OCI-LY3 (cell line): ENCODE measurements at regions not wholly inside any gene's neighbourhood (a gene's known extent, or its start where the extent isn't known, plus 50 kb on each side); places are given as distances from the start of the nearest gene placed in this dataset.

Experiments used
- H2AFZ ChIP-seq: fragments of 200-600, 300-600 bp; shearing (Covaris generic); 2 replicates; pipeline ENCODE4 v1.6.0; 2014; ENCODE audit warnings: antibody characterized with exemption, low read depth, low read length
- H3K27ac ChIP-seq: fragments of 200-600, 300-600 bp; sonication (generic); 2 replicates; pipeline ENCODE4 v1.5.1; 2014; ENCODE audit warnings: mild to moderate bottlenecking, low read length, moderate library complexity, mixed read lengths
- H3K27me3 ChIP-seq: fragments of 200-600, 300-600 bp; sonication (generic); 2 replicates; pipeline ENCODE4 v1.6.1; 2014; ENCODE audit warnings: low read depth, low read length, mixed read lengths
- H3K36me3 ChIP-seq: fragments of 200-600, 300-600 bp; sonication (generic); replicated peaks from 2 replicates; pipeline ENCODE3; 2014; ENCODE audit warnings: low read depth, low read length, mixed read lengths
- H3K4me1 ChIP-seq: fragments of 300-600, 200-600 bp; sonication (generic); 2 replicates; pipeline ENCODE4 v1.6.1; 2014; ENCODE audit warnings: low read length, mixed read lengths
- H3K4me2 ChIP-seq: fragments of 200-600, 300-600 bp; sonication (generic); 2 replicates; pipeline ENCODE4 v1.6.1; 2014; ENCODE audit warnings: low read length, mixed read lengths
- H3K4me3 ChIP-seq: fragments of 300-600, 200-600 bp; sonication (generic); 2 replicates; pipeline ENCODE4 v1.5.1; 2014; ENCODE audit warnings: antibody characterized with exemption, mild to moderate bottlenecking, low read length, moderate library complexity
- H3K79me2 ChIP-seq: fragments of 300-600, 200-600 bp; shearing (Covaris generic); 2 replicates; pipeline ENCODE4 v1.6.1; 2014; ENCODE audit warnings: mild to moderate bottlenecking, low read length, mixed read lengths
- H3K9ac ChIP-seq: fragments of 300-600, 200-600 bp; shearing (Covaris generic); 2 replicates; pipeline ENCODE4 v1.6.0; 2014; ENCODE audit warnings: mild to moderate bottlenecking, low read length, moderate library complexity
- H3K9me3 ChIP-seq: fragments of 200-600, 300-600 bp; shearing (Covaris generic); 2 replicates; pipeline ENCODE4 v1.6.1; 2014; ENCODE audit warnings: low read length, mixed read lengths; ENCODE audit not compliant: insufficient read depth
- H4K20me1 ChIP-seq: fragments of 200-600, 300-600 bp; sonication (generic); 2 replicates; pipeline ENCODE4 v1.6.1; 2016; ENCODE audit warnings: low read length, mixed read lengths; ENCODE audit not compliant: insufficient read depth
- CTCF ChIP-seq: fragments of 200-600, 300-600 bp; sonication (generic); IDR thresholded peaks from 2 replicates; pipeline ENCODE4 v1.5.1; 2014; ENCODE audit warnings: antibody characterized with exemption, low read length, low read depth
- EZH2phosphoT487 ChIP-seq: fragments of 200-600 bp; shearing (Covaris generic); IDR thresholded peaks from 2 replicates; pipeline ENCODE4 v1.6.1; 2018; ENCODE audit warnings: antibody characterized with exemption, mixed run types, low read depth

- H3K79me2 ChIP-seq: no peaks in the 10 kb centered on the region
- H3K9me3 ChIP-seq: no peaks in the 10 kb centered on the region
- TF ChIP-seq EZH2phosphoT487 (no peak), CTCF (no peak)
- H3K4me3 ChIP-seq: no peak overlapping the region
- H3K27ac ChIP-seq: no peak overlapping the region
- H3K36me3 ChIP-seq: no peaks in the 10 kb centered on the region
- no peak overlapping the region for H2AFZ ChIP-seq
- H3K4me1 ChIP-seq: no peaks in the 10 kb centered on the region
- H4K20me1 ChIP-seq: no peaks in the 10 kb centered on the region
- no peak overlapping the region for H3K4me2 ChIP-seq
- H3K9ac ChIP-seq: no peak overlapping the region
- H3K27me3 ChIP-seq: no peaks in the 10 kb centered on the region
These were observed 282.2 kb downstream of the GUCY2F start for GRCh38 chrX:109199726-109200125.

GRCh38 chrX:109190542-109190941, 291.3 kb downstream of the GUCY2F start:
- TF ChIP-seq EZH2phosphoT487 (no peak), CTCF (no peak)
- no peak overlapping the region for H3K4me3 ChIP-seq
- peak overlapping the region; percentile 32; the same call in 1 of the 2 replicates for H3K4me2 ChIP-seq
- H4K20me1 ChIP-seq: no peaks in the 10 kb centered on the region
- H3K9ac ChIP-seq: no peak overlapping the region
- H2AFZ ChIP-seq: no peak overlapping the region
- no peaks in the 10 kb centered on the region for H3K36me3 ChIP-seq
- no peaks in the 10 kb centered on the region for H3K9me3 ChIP-seq
- H3K4me1 ChIP-seq: peaks cover 40% of the 10 kb centered on the region
- no peak overlapping the region for H3K27ac ChIP-seq
- no peaks in the 10 kb centered on the region for H3K79me2 ChIP-seq
- H3K27me3 ChIP-seq: no peaks in the 10 kb centered on the region

GRCh38 chrX:109187473-109188168, 294.3 kb downstream of the GUCY2F start:
- H3K4me1 ChIP-seq: peaks cover 45% of the 10 kb centered on the region
- H3K27ac ChIP-seq: no peak overlapping the region
- no peak overlapping the region for H2AFZ ChIP-seq
- peak overlapping the region; percentile 62 for H3K4me2 ChIP-seq
- H3K27me3 ChIP-seq: no peaks in the 10 kb centered on the region
- H3K9ac ChIP-seq: no peak overlapping the region
- TF ChIP-seq CTCF (no peak), EZH2phosphoT487 (no peak)
- no peaks in the 10 kb centered on the region for H4K20me1 ChIP-seq
- H3K36me3 ChIP-seq: no peaks in the 10 kb centered on the region
- no peaks in the 10 kb centered on the region for H3K79me2 ChIP-seq
- no peak overlapping the region for H3K4me3 ChIP-seq
- no peaks in the 10 kb centered on the region for H3K9me3 ChIP-seq

GRCh38 chrX:109186939-109187338, 294.9 kb downstream of the GUCY2F start:
- TF ChIP-seq EZH2phosphoT487: no peak
- no peak for TF ChIP-seq CTCF
- Histone ChIP-seq H3K4me3 (no peak overlapping the region), H3K9ac (no peak overlapping the region), H3K36me3 (no peaks in the 10 kb centered on the region), H3K4me1 (peaks cover 45% of the 10 kb centered on the region), H2AFZ (no peak overlapping the region), H3K27ac (no peak overlapping the region), H3K4me2 (peak overlapping the region; percentile 62), H4K20me1 (no peaks in the 10 kb centered on the region), H3K9me3 (no peaks in the 10 kb centered on the region), H3K79me2 (no peaks in the 10 kb centered on the region), H3K27me3 (no peaks in the 10 kb centered on the region)
